NOMO-1 treated with DMSO at 0.1 percent for 48 hours (cell line): ENCODE measurements at regions not wholly inside any gene's neighbourhood (a gene's known extent, or its start where the extent isn't known, plus 50 kb on each side); places are given as distances from the start of the nearest gene placed in this dataset.
"Not testable (repeated sequence)": the region's sequence is repeated elsewhere in the genome, so short reads cannot be mapped to it uniquely, and the experiment has no call there.

Experiments
- DNase-seq: peaks from one replicate; lab custom pipeline; 2025; ENCODE audit not compliant: unreplicated experiment; lab: John Stamatoyannopoulos, UW

DNA sequence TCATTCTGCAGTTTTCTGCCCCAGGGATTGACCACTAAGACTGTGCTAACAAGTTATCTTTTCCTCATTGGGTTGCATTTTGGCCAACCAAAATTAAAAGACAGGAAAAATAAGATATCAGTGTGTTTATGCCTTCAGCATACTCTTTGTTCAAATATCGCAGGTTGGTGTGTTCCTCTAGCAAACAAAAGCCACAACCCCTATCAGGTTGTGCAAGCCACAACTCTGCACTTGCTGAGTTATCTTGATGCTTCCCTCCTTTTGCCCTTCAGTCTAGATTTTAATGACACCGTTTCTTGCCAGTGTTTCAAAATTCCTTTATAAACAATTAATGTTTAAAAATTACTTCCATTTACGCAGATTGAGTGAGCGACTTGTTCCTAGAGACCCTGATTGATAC lies 1164.2 kb downstream of the NSUN3 start:
- no peak for DNase-seq

DNA sequence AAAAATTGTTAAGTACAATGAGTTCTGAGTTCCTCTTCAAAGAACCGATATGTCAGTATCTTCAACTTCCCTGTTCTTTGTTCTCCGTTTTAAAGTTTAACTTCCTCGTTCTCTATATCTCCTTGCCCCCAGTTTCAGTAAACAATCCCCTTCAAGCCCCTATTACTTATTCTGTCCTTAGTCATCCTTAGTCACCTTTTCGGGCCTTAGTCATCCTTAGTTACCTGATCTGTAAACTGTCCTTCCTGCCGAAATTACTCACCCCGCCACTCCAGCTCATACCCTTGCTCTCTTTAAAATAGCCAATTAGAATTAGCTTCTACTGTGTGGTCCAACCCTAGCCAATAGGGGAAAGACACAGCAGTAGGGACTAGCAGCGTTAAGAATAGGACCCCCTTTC lies 1165.6 kb downstream of the NSUN3 start:
- DNase-seq: no peak

DNA sequence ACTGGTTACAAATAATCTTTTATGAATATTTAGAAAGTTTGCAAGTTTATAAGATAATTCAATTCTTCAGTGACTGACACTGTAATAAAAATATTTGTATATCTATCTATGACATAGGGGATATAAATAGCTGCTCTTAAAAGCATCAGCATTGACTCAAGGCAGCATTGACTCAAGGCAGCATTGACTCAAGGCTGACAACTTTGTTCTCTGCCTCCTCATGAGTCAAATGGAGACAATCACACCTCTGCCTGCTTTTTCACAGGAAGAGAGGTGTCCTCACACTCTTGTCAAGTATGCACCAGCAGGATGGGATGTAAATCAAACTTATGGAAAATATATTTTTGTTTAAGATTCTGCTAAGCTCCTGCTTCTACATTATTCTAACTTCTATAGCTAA lies 1173.1 kb downstream of the NSUN3 start:
- no peak for DNase-seq

DNA sequence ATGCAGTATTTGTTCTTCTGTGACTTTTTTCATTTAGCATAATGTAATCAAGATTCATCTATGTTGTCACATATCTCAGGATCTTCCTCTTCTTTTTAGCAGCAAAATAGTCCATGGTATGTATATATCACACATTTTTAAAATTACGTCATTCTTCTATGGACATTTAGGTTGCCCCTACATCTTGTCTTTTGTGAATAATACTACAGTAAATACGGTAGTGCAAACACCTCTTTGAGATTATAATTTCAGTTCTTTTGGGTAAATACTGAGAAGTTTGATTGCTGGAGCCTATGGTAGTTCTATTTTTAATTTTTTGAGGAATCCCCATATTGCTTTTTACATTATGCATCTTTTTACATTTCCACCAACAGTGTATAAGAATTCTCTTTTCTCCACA lies 1174.9 kb downstream of the NSUN3 start:
- no peak for DNase-seq

DNA sequence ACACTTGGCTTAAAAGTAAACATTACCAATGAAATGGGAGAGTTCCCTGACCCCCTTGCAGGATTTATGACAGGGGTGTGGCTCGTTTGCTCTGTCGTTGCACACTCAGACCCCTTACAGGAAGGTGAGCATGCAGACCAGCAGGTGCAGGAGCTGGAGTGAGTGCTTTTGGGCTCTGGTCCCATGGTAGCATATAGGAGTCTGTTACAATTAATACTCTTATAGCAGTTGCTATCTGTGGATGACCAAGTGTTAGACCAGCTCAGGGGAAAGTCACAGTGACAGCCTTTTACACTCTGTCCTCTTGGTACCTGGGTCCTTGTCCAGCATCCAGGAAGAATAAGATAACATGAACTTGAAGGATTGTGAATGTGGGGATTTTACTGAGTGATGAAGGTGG lies 1177.5 kb downstream of the NSUN3 start:
- DNase-seq: no peak

DNA sequence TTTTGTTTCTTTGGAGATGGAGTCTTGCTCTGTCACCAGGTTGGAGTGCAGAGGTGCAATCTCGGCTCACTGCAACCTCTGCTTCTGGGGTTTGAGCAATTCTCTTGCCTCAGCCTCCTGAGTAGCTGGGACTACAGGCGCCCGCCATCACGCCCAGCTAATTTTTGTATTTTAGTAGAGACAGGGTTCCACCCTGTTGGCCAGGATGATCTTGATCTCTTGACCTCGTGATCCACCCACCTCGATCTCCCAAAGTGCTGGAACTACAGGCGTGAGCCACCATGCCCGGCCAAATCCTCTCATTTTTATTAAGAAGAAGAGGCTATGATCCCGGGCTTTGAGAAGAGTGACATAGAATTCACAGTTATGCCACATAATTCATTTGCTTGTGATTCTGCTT lies 1178.4 kb downstream of the NSUN3 start:
- not testable (repeated sequence) for DNase-seq

DNA sequence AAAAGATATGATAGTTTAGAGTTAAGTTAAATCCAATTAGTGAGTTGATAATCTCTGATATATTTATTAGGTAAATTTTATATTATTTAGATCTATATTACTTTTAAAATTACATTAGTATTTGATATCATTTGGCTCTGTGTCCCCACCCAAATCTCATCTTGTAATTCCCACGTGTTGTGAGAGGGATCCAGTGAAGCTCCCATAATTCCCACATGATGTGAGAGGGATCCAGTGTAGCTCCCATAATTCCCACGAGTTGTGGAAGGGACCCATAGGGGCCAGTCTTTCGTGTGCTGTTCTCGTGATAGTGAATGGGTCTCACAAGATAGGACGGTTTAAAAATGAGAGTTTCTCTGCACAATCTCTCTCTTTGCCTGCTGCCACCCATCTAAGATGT lies 1183.6 kb downstream of the NSUN3 start:
- DNase-seq: no peak

DNA sequence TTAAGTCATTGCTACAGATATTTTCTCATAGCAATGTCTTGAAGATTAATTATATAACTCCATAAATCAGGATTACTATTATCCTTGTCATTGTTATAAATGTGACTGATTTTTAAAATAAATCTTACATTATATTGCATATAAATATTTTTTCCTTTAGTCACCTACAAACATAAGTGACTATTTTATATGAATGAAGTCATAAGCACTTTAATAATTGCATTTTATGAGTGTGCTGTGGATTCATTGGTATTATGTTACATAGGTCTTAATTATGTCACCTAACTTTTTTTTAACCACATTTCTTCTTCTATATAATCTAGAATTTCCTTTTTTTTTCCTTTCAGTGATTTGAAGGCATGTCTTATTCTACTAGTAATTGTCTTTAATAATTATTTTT lies 1191.2 kb downstream of the NSUN3 start:
- DNase-seq: no peak

DNA sequence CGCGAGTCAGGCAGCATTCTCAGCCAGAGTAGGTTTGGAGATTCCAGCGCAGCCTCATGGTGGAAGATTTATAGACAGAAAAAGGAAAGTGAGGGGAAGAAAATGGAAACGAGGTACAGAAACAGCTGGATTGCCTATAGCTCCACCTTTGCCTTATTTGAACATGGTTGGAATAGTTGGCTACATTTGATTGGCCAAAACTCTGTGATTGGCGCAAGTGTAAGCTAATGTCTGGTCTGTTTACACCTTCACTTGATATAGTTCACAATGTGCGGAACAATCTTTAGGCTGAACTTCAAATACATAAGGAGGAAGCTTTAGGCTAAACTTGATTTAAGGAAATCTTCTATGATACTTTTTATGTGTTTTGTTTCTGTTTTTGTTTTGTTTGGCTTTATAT lies 1191.9 kb downstream of the NSUN3 start:
- DNase-seq: no peak

DNA sequence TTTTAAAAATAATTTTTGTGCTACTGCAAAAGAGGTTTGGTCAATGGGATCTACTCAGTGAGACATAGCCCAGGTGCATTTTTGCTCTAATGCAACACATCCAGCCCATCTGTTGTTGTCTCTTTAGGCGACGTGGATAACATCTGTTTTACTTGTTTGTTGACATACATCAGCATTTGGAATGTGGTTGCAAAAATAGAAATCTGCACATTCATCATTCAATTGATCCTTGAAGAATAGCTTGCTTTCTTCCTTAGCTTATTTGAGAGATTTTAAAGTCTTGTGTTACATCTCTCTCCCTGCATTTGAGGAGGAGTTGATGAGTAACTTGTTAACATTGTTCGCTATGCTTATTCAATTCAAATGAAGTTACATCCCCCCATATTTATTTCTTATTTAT lies 1202.3 kb downstream of the NSUN3 start:
- DNase-seq: no peak

DNA sequence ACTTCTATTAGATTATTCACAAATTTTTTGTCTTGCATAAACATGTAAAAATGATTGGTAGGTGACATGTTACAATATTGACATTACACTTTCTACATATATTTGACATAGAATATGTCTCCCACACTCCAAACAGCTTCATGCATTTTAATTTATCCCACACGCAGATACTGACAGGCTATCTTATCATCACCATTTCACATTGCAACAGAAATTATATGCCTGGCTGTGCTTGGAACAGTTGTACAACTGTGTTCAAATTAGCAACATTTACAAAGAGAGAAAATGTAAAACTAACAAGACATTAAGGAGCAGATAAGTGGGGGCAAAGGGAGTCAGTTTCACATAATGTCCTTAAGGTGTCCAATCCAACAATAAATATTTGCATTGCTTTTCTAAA lies 1208.5 kb downstream of the NSUN3 start:
- DNase-seq: no peak

DNA sequence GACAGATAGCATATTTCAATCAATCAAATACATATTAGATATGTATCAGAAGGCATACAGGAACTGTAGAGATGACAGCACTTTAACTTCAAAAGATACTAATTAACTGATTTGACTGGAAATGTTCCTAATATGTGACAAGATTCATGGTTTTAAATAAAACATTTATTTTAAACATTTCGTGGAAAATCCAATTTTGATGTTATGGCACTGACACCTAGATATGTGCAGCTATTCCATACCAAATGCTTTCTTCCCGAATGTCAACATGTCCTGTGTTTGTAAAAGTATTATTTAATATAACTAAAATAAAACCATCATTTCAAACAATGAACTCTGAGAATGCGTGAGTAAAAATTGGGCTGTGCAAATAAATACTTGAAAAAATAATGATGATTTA lies 1209.3 kb downstream of the NSUN3 start:
- DNase-seq: no peak

DNA sequence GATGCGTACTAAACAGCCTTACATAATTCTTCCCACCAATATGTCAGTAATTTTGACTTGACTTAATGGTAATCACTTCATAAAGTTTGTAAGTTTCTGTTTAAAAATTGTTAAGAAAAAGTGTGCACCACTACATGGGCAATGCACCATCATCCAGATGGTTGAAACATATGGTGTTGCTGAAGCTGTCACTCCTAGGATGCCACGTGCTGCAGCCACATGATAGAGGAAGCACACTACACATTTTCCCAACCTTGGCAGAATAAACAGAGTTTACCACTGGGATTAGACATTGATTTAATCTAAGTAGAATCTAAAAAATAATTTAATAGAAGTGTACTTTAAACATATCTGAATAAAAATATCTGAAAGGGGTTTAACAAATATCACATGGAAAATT lies 1209.9 kb downstream of the NSUN3 start:
- no peak for DNase-seq

DNA sequence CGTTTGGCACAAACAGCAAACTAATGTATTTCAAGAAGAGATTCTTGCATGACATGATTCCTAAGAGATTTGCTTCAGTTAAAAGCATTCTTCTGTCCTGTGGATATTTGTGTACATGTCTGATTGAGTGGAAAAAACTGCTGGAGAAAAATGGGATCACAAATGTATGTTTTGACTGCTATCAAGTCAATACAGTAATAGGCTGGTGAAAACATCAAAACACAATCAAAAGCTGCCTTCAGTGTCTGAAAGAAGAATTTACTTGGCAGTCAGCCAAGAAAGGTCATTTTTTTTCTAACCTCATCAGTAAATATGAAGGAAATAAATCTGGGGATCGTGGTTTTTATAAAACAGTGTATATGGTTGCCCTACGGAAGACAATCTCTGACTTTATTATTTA lies 1214.8 kb downstream of the NSUN3 start:
- no peak for DNase-seq

DNA sequence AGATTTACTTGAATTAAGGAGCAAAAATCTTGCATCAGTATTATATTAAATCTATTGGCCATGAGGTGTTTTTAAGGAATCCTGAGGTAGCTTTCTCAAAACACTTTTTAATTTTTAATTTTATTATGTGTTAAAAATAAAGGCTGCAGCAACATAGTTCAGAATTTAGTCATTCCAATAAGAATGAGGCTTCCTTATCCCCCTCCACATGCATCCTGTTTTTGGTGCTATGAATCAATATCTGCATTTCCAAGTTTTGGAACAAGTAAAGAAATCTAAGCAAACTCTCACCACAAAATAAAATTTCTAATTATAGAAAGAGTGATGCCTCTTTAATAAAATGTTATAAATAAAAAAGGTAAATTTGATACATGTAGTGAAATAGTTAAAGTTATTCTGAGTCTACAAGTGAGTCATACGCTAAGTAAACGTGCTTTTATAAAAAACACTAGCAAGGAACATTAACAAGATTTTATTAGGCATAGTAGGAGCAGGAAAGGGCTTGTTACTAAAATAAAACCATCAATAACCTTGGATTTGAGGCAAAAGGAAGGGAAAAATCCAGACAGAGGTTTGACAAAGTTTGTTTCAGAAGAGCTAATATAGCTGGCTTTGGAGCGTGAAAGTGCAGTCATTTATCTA lies 1218.0 kb downstream of the NSUN3 start:
- DNase-seq: no peak

DNA sequence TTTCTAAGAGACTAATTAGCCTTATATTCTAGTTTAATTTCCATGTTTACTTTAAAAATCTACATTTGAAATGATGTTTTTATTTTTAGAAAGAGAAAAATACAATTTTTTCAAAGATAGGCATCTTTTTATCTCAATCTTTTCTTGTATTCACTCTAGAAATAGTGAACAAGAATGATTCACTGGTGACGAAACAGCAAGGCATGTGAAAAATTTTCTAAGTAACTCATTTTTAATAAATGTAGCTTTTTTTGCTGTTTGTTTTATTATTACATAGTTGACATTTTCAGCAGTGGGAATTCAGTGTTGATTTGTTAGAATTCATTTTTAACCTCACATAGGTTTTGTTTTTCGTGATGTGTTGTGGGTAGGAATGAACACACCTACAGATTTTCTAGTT lies 1226.4 kb downstream of the NSUN3 start:
- no peak for DNase-seq

DNA sequence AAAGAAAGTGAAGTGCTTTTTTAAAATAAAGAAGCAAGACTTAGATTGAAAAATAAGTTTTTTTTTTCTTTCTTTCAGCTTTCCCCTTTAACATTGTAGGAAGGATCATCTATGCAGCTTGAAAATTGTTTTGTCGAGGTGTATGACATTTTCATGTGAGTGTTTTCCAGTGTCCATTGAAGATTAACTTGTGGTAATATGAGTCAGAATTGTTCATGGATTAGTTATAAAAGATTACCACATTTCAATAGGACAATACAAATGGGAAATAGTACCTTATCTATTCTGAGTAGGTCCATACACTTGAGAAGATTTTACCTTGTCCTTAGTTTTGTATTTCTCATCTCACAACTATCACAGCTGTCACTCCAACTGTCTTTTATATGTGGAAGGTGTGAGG lies 1234.7 kb downstream of the NSUN3 start:
- DNase-seq: no peak

DNA sequence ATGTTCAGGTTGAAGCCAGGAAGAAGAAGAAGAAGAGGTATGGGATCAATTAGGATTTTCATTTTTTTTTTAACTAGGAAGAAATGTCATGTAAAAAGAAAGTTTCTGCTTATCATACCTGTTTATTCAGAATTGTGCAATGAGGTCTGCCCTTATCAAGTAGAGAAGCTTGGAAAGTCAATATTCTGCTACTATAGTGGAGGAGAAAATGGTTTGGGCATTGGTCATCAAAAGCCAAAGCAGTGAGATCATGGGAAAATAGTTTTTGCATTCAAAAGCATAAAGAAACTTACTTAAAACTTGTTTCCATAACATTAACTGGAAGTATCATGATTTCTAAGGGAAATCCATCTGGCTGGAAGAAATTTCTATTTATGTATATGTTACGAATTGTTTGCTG lies 1239.2 kb downstream of the NSUN3 start:
- no peak for DNase-seq

DNA sequence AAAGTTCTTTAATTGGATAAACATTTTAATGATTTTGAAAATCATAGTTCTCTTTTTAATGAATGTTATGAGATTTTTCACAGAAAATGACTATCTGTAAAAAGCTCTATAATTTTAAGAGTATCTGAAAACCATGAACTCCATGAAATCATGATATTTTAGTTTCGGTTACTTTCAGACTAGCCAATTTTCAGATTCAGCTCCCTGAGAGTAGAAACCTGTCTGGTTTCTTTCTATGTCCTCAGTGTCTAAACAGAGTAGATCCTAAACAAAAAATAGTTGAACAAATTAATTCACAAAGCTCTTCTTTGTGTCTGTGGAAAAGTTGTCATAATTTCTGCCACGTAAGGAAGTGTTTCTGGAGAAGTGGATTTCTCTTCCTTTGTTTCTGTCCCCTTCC lies 1247.7 kb downstream of the NSUN3 start:
- no peak for DNase-seq

DNA sequence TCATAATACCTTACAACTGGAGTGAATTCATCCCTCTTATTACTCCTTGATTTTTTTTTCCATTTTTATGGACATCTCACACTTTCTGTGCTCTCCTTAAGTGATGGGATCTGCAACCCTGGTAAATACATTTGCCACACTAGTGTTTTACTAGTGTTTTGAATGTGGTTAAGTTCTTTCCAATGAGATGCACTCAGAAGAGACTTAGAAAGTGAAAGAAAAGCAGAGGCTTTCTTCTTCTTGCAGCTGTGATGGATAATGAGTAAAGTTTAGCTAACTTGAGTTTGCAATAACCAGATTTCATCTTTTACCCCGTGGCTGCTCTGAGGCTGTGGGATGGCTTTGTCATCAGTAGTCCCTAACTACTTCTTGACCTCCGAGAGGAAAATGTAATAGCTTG lies 1248.4 kb downstream of the NSUN3 start:
- DNase-seq: no peak

DNA sequence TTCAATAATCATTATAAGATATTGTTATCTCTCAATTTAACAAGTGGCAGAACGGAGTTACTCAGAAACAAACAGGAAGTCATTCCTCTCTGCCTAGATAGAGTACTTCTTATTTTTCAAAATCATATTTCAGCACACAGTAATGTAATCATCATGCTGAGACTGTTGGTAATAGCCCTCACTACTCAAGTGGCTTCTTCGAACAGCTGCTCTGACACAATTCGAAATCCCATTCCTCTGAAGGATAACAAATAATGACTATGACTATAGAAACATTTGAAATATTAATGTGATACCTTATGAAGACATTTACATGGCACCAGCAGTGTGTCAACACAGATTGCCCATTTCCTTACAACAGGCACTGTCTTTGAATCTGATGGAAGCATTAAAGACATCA lies 1249.8 kb downstream of the NSUN3 start:
- DNase-seq: no peak

DNA sequence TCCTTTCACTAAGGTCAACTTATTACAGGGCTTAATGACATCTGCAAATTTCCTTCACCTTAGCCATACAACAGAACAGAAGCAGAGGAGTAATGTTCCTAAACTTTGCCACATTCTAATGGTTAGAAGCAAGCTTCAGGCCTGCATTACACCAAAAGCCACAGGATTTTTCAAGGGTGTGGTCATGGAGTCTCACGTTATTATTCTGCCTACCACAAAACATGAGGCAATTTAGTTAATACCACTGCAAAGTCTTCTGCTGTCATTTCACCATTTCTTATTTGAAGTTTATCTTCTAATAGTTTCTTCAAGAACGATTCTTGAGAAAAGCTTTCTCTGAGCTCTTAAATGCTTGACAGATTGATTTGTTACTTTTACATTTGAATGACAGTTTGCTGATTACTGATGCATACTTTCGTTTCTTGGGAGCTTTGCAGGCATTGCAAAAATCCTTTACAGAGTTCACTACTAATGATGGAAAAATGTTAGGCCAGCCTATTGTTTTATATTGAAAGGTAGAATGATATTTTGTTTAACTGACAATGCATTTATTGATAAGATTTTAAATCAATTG lies 1257.1 kb downstream of the NSUN3 start:
- DNase-seq: peak; percentile 9

DNA sequence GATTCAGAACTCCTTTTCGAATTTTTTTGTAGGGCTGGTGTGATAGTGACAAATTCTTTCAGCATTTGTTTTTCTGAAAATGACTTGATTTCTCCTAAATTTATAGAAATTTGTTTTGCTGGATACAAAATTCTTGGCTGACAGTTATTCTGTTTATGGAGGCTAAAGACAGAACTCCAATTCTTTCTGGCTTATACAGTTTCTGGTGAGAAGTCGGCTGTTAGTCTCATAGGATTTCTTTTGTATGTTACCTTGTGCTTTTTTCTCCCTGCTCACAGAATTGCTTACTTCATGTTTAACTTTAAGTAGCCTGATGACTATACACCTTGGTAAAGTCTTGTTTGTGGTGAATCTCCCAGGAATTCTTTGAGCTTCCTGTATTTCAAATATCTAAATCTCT lies 1264.6 kb downstream of the NSUN3 start:
- DNase-seq: no peak
